Retinal pigment epithelial cell (primary cell): ENCODE measurements at regions not wholly inside any gene's neighbourhood (a gene's known extent, or its start where the extent isn't known, plus 50 kb on each side); places are given as distances from the start of the nearest gene placed in this dataset.

ENCODE experiments used
- DNase-seq: peaks from one replicate; pipeline ENCODE4 v3.0.0-alpha.2; 2010; ENCODE audit warnings: low read depth
- H3K4me3 ChIP-seq: 2 replicates; pipeline ENCODE4 v1.5.1; 2011; ENCODE audit warnings: mild to moderate bottlenecking, low read length, control low read depth, moderate library complexity
- CTCF ChIP-seq: conservative IDR thresholded peaks from 2 replicates; pipeline ENCODE4 v1.5.1; 2011; ENCODE audit warnings: low read depth, low read length, control low read depth, inconsistent platforms

- H3K4me3 ChIP-seq, result no peak overlapping the region
- no peak for TF ChIP-seq CTCF
- DNase-seq, result no peak
These were observed 232.5 kb upstream of the GPRIN3 start for GRCh38 chr4:89539797-89540711.

GRCh38 chr4:89539374-89539773 is 231.8 kb upstream of the GPRIN3 start:
- DNase-seq, result peak; percentile 39
- no peak for TF ChIP-seq CTCF

GRCh38 chr4:89538886-89539285 is 231.3 kb upstream of the GPRIN3 start:
- no peak for DNase-seq
- no peak overlapping the region for H3K4me3 ChIP-seq
- no peak for TF ChIP-seq CTCF

More at GRCh38 chr4:89539374-89539773, 231.8 kb upstream of the GPRIN3 start:
- no peak overlapping the region for H3K4me3 ChIP-seq

GRCh38 chr4:89538171-89538570 is 230.6 kb upstream of the GPRIN3 start:
- no peak overlapping the region for H3K4me3 ChIP-seq
- TF ChIP-seq CTCF, result no peak
- no peak for DNase-seq

- H3K4me3 ChIP-seq, result no peak overlapping the region
- DNase-seq, result no peak
- TF ChIP-seq CTCF, result no peak
These were observed 229.7 kb upstream of the GPRIN3 start for GRCh38 chr4:89537281-89537680.

GRCh38 chr4:89535251-89535650 is 227.7 kb upstream of the GPRIN3 start:
- H3K4me3 ChIP-seq, result no peak overlapping the region
- no peak for DNase-seq
- no peak for TF ChIP-seq CTCF

- no peak for TF ChIP-seq CTCF
- H3K4me3 ChIP-seq, result no peak overlapping the region
- no peak for DNase-seq
These were observed 226.8 kb upstream of the GPRIN3 start for GRCh38 chr4:89534356-89534755.
